GM12891 (cell line): ENCODE measurements at regions not wholly inside any gene's neighbourhood (a gene's known extent, or its start where the extent isn't known, plus 50 kb on each side); places are given as distances from the start of the nearest gene placed in this dataset.

Experiments
- POLR2A ChIP-seq: IDR thresholded peaks from 2 replicates; pipeline ENCODE4 v1.6.1; 2011; ENCODE audit warnings: low read depth, low read length, control low read depth
- TAF1 ChIP-seq: IDR thresholded peaks from 2 replicates; pipeline ENCODE4 v1.6.1; 2011; ENCODE audit warnings: low read depth, low read length, control low read depth

DNA sequence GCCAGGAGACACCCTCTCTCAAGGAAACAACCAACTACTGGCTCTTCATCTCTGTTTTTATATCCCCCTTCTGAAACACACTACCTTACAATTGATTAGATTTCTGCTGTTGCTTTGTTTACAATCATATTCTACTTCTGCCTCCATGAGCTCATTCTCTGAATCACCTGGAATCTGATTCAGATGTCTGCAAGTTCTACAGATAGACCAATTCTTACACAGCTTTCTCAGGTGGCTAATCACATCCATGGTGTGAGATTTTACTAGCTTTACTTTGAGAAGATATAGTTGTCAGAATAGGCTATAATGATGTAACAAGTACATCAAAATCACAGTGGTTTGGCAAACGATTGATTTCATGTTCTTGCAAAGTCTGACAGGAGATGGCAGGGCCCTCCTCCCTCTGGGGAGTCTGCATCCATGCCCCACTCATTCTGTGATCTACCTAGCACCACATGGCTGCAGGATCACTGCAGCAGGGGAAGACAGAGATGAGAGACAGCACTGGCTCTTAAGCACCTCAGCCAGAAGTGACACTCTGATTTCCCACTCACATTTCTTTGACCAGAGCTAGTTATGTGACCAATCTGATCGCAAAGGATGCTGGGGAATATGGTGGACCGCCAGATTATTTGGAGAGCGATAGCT, 243.7 kb downstream of the FOXO1 start:
- no peak for TF ChIP-seq POLR2A
- no peak for TF ChIP-seq TAF1
